HCT116 (cell line): ENCODE measurements at regions not wholly inside any gene's neighbourhood (a gene's known extent, or its start where the extent isn't known, plus 50 kb on each side); places are given as distances from the start of the nearest gene placed in this dataset.

Experiments
- ATAC-seq: fragments of 200-7000 bp; cut with Tn5 transposase; 2 replicates; pipeline ENCODE4 v1.9.1; 2020; ENCODE audit warnings: mild to moderate bottlenecking, moderate library complexity
- BruUV-seq: library from RNA; stranded (reverse); fragments of 400-500 nt; replicated peaks from 2 replicates; lab custom pipeline; 2021; lab: Mats Ljungman, UMichigan
- CTCF ChIA-PET: fragments of 300-600 bp; sonication (Branson Sonifier 250); formaldehyde crosslinking; loops from one replicate; lab custom pipeline; 2021; ENCODE audit warnings: antibody characterized with exemption; lab: Charles Lee
- POLR2A ChIA-PET: fragments of 300-600, 350-600 bp; sonication (Branson Sonifier 250); formaldehyde crosslinking; loops from one replicate; lab custom pipeline; 2021; ENCODE audit warnings: antibody characterized with exemption; lab: Charles Lee
- RAD21 ChIA-PET, 2 experiments: fragments of 300-600 bp; sonication (Branson Sonifier 250); formaldehyde crosslinking; loops; one replicate each; lab custom pipeline; 2023; ENCODE audit warnings: low total read pairs in 2 of 2; ENCODE audit not compliant: uncharacterized antibody in 2 of 2, unreplicated experiment in 2 of 2, low non-redundant PET in 1 of 2; lab: Charles Lee
- DNase-seq: peaks from one replicate; pipeline ENCODE4 v3.0.0-alpha.2; 2010; ENCODE audit warnings: low read depth, low spot score
- H2AFZ ChIP-seq: fragments of 200-600 bp; shearing (Covaris generic), sonication (generic); 2 replicates; pipeline ENCODE4 v1.6.1; 2017; ENCODE audit warnings: low read depth, mixed run types, mixed read lengths, antibody characterized with exemption, low read length; ENCODE audit not compliant: poor library complexity, severe bottlenecking
- H3K27ac ChIP-seq: 2 replicates; pipeline ENCODE4 v1.5.1; 2012; ENCODE audit warnings: low read depth, low read length
- H3K27me3 ChIP-seq: fragments of 200-600 bp; sonication (generic); 2 replicates; pipeline ENCODE4 v1.6.1; 2016; ENCODE audit warnings: mixed run types, low read length, mixed read lengths; ENCODE audit not compliant: insufficient read depth
- H3K36me3 ChIP-seq, 2 experiments: fragments of 200-500 bp in 1 of 2; fragments of 200-600 bp in 1 of 2; sonication (Bioruptor generic) in 1 of 2; sonication (generic) in 1 of 2; 2 replicates each; pipeline versions ENCODE4 v1.5.1 to v1.6.1; 2014 to 2016; ENCODE audit warnings: low read length in 2 of 2, inconsistent platforms in 1 of 2, mixed read lengths in 1 of 2, mixed run types in 1 of 2; ENCODE audit not compliant: insufficient read depth in 2 of 2, control insufficient read depth in 1 of 2
- H3K4me1 ChIP-seq, 2 experiments: fragments of 200-600 bp in 1 of 2; sonication (generic) in 1 of 2; 2 replicates each; pipeline versions ENCODE4 v1.5.1 to v1.6.1; 2012 to 2017; ENCODE audit warnings: low read length in 2 of 2, inconsistent platforms in 1 of 2, mild to moderate bottlenecking in 1 of 2, mixed read lengths in 1 of 2, mixed run types in 1 of 2, moderate library complexity in 1 of 2; ENCODE audit not compliant: insufficient read depth in 2 of 2, control insufficient read depth in 1 of 2
- H3K4me2 ChIP-seq: fragments of 200-600 bp; sonication (generic); 2 replicates; pipeline ENCODE4 v1.6.1; 2017; ENCODE audit warnings: mixed run types, low read length, mixed read lengths
- H3K4me3 ChIP-seq, 2 experiments: fragments of 200-600 bp in 1 of 2; sonication (generic) in 1 of 2; replicated peaks in 1 of 2; 2 replicates each; pipeline ENCODE4 v1.5.1; 2011 to 2016; ENCODE audit warnings: low read length in 2 of 2, control low read depth in 1 of 2, low read depth in 1 of 2, mild to moderate bottlenecking in 1 of 2, mixed read lengths in 1 of 2, mixed run types in 1 of 2
- H3K79me2 ChIP-seq: fragments of 200-600 bp; sonication (generic); 2 replicates; pipeline ENCODE4 v1.6.1; 2017; ENCODE audit warnings: mild to moderate bottlenecking, mixed run types, low read length, moderate library complexity, mixed read lengths; ENCODE audit not compliant: insufficient read depth
- H3K9ac ChIP-seq: fragments of 200-600 bp; sonication (generic); 2 replicates; pipeline ENCODE4 v1.6.1; 2016; ENCODE audit warnings: low read length, mixed read lengths
- H3K9me2 ChIP-seq: fragments of 200-600 bp; sonication (generic), shearing (Covaris generic); 2 replicates; pipeline ENCODE4 v1.6.1; 2017; ENCODE audit warnings: mixed run types, mild to moderate bottlenecking, moderate library complexity; ENCODE audit not compliant: insufficient read depth
- H3K9me3 ChIP-seq, 2 experiments: fragments of 200-500 bp in 1 of 2; fragments of 200-600 bp in 1 of 2; sonication (Bioruptor generic) in 1 of 2; sonication (generic) in 1 of 2; 2 replicates each; pipeline ENCODE4 v1.6.1; 2014 to 2017; ENCODE audit warnings: low read length in 2 of 2, mixed read lengths in 2 of 2, inconsistent platforms in 1 of 2, low read depth in 1 of 2, mild to moderate bottlenecking in 1 of 2, mixed run types in 1 of 2, moderate library complexity in 1 of 2; ENCODE audit not compliant: control insufficient read depth in 1 of 2, insufficient read depth in 1 of 2
- H4K20me1 ChIP-seq: fragments of 200-600 bp; sonication (generic), shearing (Covaris generic); 2 replicates; pipeline ENCODE4 v1.6.1; 2017; ENCODE audit warnings: mixed run types, mild to moderate bottlenecking, moderate library complexity; ENCODE audit not compliant: insufficient read depth
- CBX3 ChIP-seq: IDR thresholded peaks from 2 replicates; pipeline ENCODE4 v1.6.1; 2012; ENCODE audit warnings: low read depth
- CEBPB ChIP-seq: IDR thresholded peaks from 2 replicates; pipeline ENCODE4 v1.6.1; 2012; ENCODE audit warnings: low read depth
- EGR1 ChIP-seq: IDR thresholded peaks from 2 replicates; pipeline ENCODE4 v1.6.1; 2012; ENCODE audit warnings: low read depth
- ELF1 ChIP-seq: IDR thresholded peaks from 2 replicates; pipeline ENCODE4 v1.6.1; 2012; ENCODE audit warnings: low read depth, borderline replicate concordance
- EZH2phosphoT487 ChIP-seq: fragments of 200-600 bp; IDR thresholded peaks from 2 replicates; pipeline ENCODE4 v1.6.1; 2018; ENCODE audit warnings: antibody characterized with exemption, borderline replicate concordance
- JUND ChIP-seq: IDR thresholded peaks from 2 replicates; pipeline ENCODE4 v1.6.1; 2012
- POLR2AphosphoS5 ChIP-seq: IDR thresholded peaks from 2 replicates; pipeline ENCODE4 v1.6.1; 2011; ENCODE audit warnings: mild to moderate bottlenecking, low read depth, low read length, moderate library complexity
- SIN3A ChIP-seq: IDR thresholded peaks from 2 replicates; pipeline ENCODE4 v1.6.1; 2012; ENCODE audit warnings: low read depth
- SRF ChIP-seq: IDR thresholded peaks from 2 replicates; pipeline ENCODE4 v1.6.1; 2012; ENCODE audit warnings: low read depth
- TCF7L2 ChIP-seq: IDR thresholded peaks from 2 replicates; pipeline ENCODE4 v1.7.0; 2011; ENCODE audit warnings: borderline replicate concordance, inconsistent platforms; ENCODE audit not compliant: insufficient read depth, insufficient read length; ENCODE audit errors: extremely low read depth
- YY1 ChIP-seq: IDR thresholded peaks from 2 replicates; pipeline ENCODE4 v1.6.1; 2011; ENCODE audit warnings: low read length, low read depth, moderate library complexity, mild to moderate bottlenecking; ENCODE audit not compliant: insufficient replicate concordance; ENCODE audit errors: extremely low read depth
- ZFX ChIP-seq: fragments of 450-650 bp; IDR thresholded peaks from 2 replicates; pipeline ENCODE4 v1.6.1; 2017
- intact Hi-C: fragments of 100-400 bp; cut with micrococcal nuclease; formaldehyde crosslinking; loops from 2 replicates; pipeline ENCODE4 v1.10.0; 2022
- TF ChIP-seq, protein P1 (sequence below): IDR thresholded peaks from 2 replicates; pipeline ENCODE4 v1.6.1; 2011; ENCODE audit warnings: mild to moderate bottlenecking, low read length, moderate library complexity; ENCODE audit not compliant: insufficient replicate concordance; ENCODE audit errors: extremely low read depth
- TF ChIP-seq, protein P2 (sequence below): IDR thresholded peaks from 2 replicates; pipeline ENCODE4 v1.6.1; 2012; ENCODE audit warnings: low read depth
- TF ChIP-seq, protein P3 (sequence below), 3 experiments: fragments of 200-600 bp in 1 of 3; sonication (generic) in 1 of 3; IDR thresholded peaks in 2 of 3; conservative IDR thresholded peaks in 1 of 3; 2 replicates each; pipeline ENCODE4 v1.5.1; 2012 to 2017; ENCODE audit warnings: low read depth in 2 of 3, low read length in 2 of 3, antibody characterized with exemption in 1 of 3, borderline replicate concordance in 1 of 3, control low read depth in 1 of 3, mild to moderate bottlenecking in 1 of 3, mixed read lengths in 1 of 3, mixed run types in 1 of 3, moderate library complexity in 1 of 3; ENCODE audit not compliant: insufficient read depth in 1 of 3

DNA sequence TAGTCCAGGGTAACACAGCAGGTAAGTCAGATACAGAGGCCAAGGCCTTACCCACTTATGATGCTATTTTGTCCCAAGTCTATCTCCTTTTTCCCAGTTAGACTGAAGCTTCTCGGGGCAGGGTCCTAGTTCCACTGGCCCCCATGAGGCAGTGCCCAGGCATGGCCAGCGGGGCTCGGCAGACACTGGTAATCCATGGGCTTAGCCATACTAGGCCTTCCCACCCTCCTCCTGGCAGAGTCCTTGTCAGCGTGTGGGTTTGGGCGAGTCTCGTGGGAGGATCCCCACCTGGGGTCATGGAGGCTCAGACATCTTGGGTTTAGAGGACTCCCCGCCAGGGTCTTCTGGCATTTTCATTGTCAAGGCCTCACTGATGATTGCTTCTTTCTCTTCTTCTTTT, 84.7 kb upstream of the BRD7 start:
- RAD21 ChIA-PET = no interaction called here
- Histone ChIP-seq H3K4me2 (no peak overlapping the region), H3K36me3 (no peaks in the 10 kb centered on the region)
- no TSS peak for BruUV-seq
- TF ChIP-seq TCF7L2 = no peak
- TF ChIP-seq CBX3 = no peak
- no peak for TF ChIP-seq EGR1
- TF ChIP-seq POLR2AphosphoS5 = no peak
- TF ChIP-seq EZH2phosphoT487 = no peak
- TF ChIP-seq SRF = no peak
- TF ChIP-seq, protein P1, sequence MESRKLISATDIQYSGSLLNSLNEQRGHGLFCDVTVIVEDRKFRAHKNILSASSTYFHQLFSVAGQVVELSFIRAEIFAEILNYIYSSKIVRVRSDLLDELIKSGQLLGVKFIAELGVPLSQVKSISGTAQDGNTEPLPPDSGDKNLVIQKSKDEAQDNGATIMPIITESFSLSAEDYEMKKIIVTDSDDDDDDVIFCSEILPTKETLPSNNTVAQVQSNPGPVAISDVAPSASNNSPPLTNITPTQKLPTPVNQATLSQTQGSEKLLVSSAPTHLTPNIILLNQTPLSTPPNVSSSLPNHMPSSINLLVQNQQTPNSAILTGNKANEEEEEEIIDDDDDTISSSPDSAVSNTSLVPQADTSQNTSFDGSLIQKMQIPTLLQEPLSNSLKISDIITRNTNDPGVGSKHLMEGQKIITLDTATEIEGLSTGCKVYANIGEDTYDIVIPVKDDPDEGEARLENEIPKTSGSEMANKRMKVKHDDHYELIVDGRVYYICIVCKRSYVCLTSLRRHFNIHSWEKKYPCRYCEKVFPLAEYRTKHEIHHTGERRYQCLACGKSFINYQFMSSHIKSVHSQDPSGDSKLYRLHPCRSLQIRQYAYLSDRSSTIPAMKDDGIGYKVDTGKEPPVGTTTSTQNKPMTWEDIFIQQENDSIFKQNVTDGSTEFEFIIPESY = no peak
- TF ChIP-seq JUND = no peak
- no peak for TF ChIP-seq YY1
- TF ChIP-seq ELF1 = no peak
- TF ChIP-seq, protein P2, sequence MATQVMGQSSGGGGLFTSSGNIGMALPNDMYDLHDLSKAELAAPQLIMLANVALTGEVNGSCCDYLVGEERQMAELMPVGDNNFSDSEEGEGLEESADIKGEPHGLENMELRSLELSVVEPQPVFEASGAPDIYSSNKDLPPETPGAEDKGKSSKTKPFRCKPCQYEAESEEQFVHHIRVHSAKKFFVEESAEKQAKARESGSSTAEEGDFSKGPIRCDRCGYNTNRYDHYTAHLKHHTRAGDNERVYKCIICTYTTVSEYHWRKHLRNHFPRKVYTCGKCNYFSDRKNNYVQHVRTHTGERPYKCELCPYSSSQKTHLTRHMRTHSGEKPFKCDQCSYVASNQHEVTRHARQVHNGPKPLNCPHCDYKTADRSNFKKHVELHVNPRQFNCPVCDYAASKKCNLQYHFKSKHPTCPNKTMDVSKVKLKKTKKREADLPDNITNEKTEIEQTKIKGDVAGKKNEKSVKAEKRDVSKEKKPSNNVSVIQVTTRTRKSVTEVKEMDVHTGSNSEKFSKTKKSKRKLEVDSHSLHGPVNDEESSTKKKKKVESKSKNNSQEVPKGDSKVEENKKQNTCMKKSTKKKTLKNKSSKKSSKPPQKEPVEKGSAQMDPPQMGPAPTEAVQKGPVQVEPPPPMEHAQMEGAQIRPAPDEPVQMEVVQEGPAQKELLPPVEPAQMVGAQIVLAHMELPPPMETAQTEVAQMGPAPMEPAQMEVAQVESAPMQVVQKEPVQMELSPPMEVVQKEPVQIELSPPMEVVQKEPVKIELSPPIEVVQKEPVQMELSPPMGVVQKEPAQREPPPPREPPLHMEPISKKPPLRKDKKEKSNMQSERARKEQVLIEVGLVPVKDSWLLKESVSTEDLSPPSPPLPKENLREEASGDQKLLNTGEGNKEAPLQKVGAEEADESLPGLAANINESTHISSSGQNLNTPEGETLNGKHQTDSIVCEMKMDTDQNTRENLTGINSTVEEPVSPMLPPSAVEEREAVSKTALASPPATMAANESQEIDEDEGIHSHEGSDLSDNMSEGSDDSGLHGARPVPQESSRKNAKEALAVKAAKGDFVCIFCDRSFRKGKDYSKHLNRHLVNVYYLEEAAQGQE = no peak
- TF ChIP-seq CEBPB = no peak
- TF ChIP-seq SIN3A = no peak
- no peak for TF ChIP-seq ZFX
- TF ChIP-seq, protein P3, sequence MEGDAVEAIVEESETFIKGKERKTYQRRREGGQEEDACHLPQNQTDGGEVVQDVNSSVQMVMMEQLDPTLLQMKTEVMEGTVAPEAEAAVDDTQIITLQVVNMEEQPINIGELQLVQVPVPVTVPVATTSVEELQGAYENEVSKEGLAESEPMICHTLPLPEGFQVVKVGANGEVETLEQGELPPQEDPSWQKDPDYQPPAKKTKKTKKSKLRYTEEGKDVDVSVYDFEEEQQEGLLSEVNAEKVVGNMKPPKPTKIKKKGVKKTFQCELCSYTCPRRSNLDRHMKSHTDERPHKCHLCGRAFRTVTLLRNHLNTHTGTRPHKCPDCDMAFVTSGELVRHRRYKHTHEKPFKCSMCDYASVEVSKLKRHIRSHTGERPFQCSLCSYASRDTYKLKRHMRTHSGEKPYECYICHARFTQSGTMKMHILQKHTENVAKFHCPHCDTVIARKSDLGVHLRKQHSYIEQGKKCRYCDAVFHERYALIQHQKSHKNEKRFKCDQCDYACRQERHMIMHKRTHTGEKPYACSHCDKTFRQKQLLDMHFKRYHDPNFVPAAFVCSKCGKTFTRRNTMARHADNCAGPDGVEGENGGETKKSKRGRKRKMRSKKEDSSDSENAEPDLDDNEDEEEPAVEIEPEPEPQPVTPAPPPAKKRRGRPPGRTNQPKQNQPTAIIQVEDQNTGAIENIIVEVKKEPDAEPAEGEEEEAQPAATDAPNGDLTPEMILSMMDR (IDR thresholded peaks at IDR 0.05 in 2 of 3, conservative IDR thresholded peaks at IDR 0.05 in 1 of 3; ENCODE audit: borderline replicate concordance in 1 of 3, insufficient read depth in 1 of 3, low read depth in 2 of 3, low read length in 2 of 3) = no peak
- TF ChIP-seq, all 23 proteins: peak for 0
- ChIA-PET POLR2A (no interaction called here), CTCF (no interaction called here)
- Histone ChIP-seq H3K27me3 (peaks cover 9% of the 10 kb centered on the region; the same call in 1 of the 2 replicates), H3K27ac (no peak overlapping the region), H4K20me1 (no peaks in the 10 kb centered on the region), H3K9ac (no peak overlapping the region), H3K79me2 (no peaks in the 10 kb centered on the region), H3K4me3 (no peak overlapping the region), H3K9me2 (no peaks in the 10 kb centered on the region), H3K4me1 (peaks cover 0 to 9% of the 10 kb centered on the region in 2 experiments; a peak in 1 of 4 replicates), H2AFZ (no peak overlapping the region), H3K9me3 (no peaks in the 10 kb centered on the region)
- ATAC-seq = no peak
- DNase-seq = no peak
- intact Hi-C loops = no loop called here
